SK-N-SH (cell line): ENCODE measurements at regions not wholly inside any gene's neighbourhood (a gene's known extent, or its start where the extent isn't known, plus 50 kb on each side); places are given as distances from the start of the nearest gene placed in this dataset.

ENCODE experiments used
- CTCF ChIA-PET: fragments of 300-600, 350-600 bp; formaldehyde crosslinking; extraction: SDS; loops from one replicate; lab custom pipeline; 2021; lab: Yijun Ruan, JAX
- POLR2A ChIA-PET: fragments of 350-600 bp; sonication (Branson Sonifier 250); formaldehyde crosslinking; extraction: SDS; loops from one replicate; lab custom pipeline; 2020; ENCODE audit warnings: antibody characterized with exemption, inconsistent platforms; lab: Yijun Ruan, JAX
- DNase-seq: peaks from one replicate; pipeline ENCODE4 v3.0.0; 2012
- H2AFZ ChIP-seq: fragments of 200-600 bp; sonication (generic); 2 replicates; pipeline ENCODE4 v1.8.1; 2016; ENCODE audit warnings: antibody characterized with exemption, mild to moderate bottlenecking, low read depth
- H3F3A ChIP-seq: fragments of 200-600 bp; sonication (generic); replicated peaks from 2 replicates; pipeline ENCODE3; 2016; ENCODE audit warnings: antibody characterized with exemption, mild to moderate bottlenecking; ENCODE audit not compliant: insufficient read depth
- H3K27ac ChIP-seq, 2 experiments: fragments of 200-500 bp in 1 of 2; fragments of 200-600 bp in 1 of 2; sonication (Bioruptor generic) in 1 of 2; sonication (generic), shearing (Covaris generic) in 1 of 2; 2 replicates each; pipeline versions ENCODE4 v1.5.1 to v1.6.1; 2014 to 2016; ENCODE audit warnings: low read depth in 2 of 2, inconsistent platforms in 1 of 2, low read length in 1 of 2, mild to moderate bottlenecking in 1 of 2, mixed read lengths in 1 of 2
- H3K27me3 ChIP-seq: fragments of 200-600 bp; sonication (generic), shearing (Covaris generic); 2 replicates; pipeline ENCODE4 v1.6.1; 2016; ENCODE audit warnings: mixed run types; ENCODE audit not compliant: insufficient read depth
- H3K36me3 ChIP-seq, 2 experiments: fragments of 200-500 bp in 1 of 2; fragments of 200-600 bp in 1 of 2; sonication (Bioruptor generic) in 1 of 2; sonication (generic) in 1 of 2; replicated peaks in 1 of 2; 2 replicates each; pipeline versions ENCODE3 to v1.5.1; 2014 to 2016; ENCODE audit warnings: low read length in 1 of 2, mild to moderate bottlenecking in 1 of 2; ENCODE audit not compliant: insufficient read depth in 2 of 2, control insufficient read depth in 1 of 2
- H3K4me1 ChIP-seq, 2 experiments: fragments of 200-500 bp in 1 of 2; fragments of 200-600 bp in 1 of 2; sonication (Bioruptor generic) in 1 of 2; sonication (generic), shearing (Covaris generic) in 1 of 2; 2 replicates each; pipeline versions ENCODE4 v1.5.1 to v1.6.1; 2014 to 2016; ENCODE audit warnings: low read depth in 1 of 2, low read length in 1 of 2, mixed run types in 1 of 2; ENCODE audit not compliant: insufficient read depth in 2 of 2, control insufficient read depth in 1 of 2
- H3K4me2 ChIP-seq: fragments of 200-600 bp; sonication (generic), shearing (Covaris generic); 2 replicates; pipeline ENCODE4 v1.6.1; 2017; ENCODE audit warnings: mixed run types
- H3K4me3 ChIP-seq, 2 experiments: fragments of 200-500 bp in 1 of 2; fragments of 200-600 bp in 1 of 2; sonication (Bioruptor generic) in 1 of 2; sonication (generic), shearing (Covaris generic) in 1 of 2; 2 replicates each; pipeline versions ENCODE4 v1.5.1 to v1.8.1; 2014 to 2016; ENCODE audit warnings: low read depth in 2 of 2, inconsistent platforms in 1 of 2, low read length in 1 of 2, mild to moderate bottlenecking in 1 of 2, mixed read lengths in 1 of 2, moderate library complexity in 1 of 2
- H3K79me2 ChIP-seq: fragments of 200-600 bp; sonication (generic); 2 replicates; pipeline ENCODE4 v1.8.1; 2017; ENCODE audit warnings: mild to moderate bottlenecking; ENCODE audit not compliant: insufficient read depth
- H3K9ac ChIP-seq: fragments of 200-600 bp; sonication (generic); 2 replicates; pipeline ENCODE4 v1.6.1; 2017; ENCODE audit warnings: mixed run types
- H3K9me2 ChIP-seq: fragments of 200-600 bp; sonication (generic); 2 replicates; pipeline ENCODE4 v1.6.1; 2017; ENCODE audit warnings: mixed run types
- H3K9me3 ChIP-seq: fragments of 200-600 bp; sonication (generic); 2 replicates; pipeline ENCODE4 v1.6.1; 2017; ENCODE audit warnings: mixed run types, mild to moderate bottlenecking, moderate library complexity
- H4K20me1 ChIP-seq: fragments of 200-600 bp; sonication (generic); 2 replicates; pipeline ENCODE4 v1.6.1; 2017; ENCODE audit warnings: mild to moderate bottlenecking, mixed run types; ENCODE audit not compliant: insufficient read depth
- CHD2 ChIP-seq: fragments of 150-350 bp; IDR thresholded peaks from 2 replicates; pipeline ENCODE4 v1.6.1; 2018; ENCODE audit warnings: low read length; ENCODE audit not compliant: partially characterized antibody
- CTCF ChIP-seq: fragments of 200-600 bp; sonication (generic); IDR thresholded peaks from 2 replicates; pipeline ENCODE4 v1.6.1; 2017; ENCODE audit warnings: antibody characterized with exemption, mild to moderate bottlenecking, moderate library complexity
- ELF1 ChIP-seq: IDR thresholded peaks from 2 replicates; pipeline ENCODE4 v1.4.0; 2012
- EP300 ChIP-seq, 2 experiments: IDR thresholded peaks; 2 replicates each; pipeline versions ENCODE4 v1.4.0 to v1.6.1; 2012; ENCODE audit warnings: borderline replicate concordance in 1 of 2, low read depth in 1 of 2, low read length in 1 of 2
- EZH2phosphoT487 ChIP-seq: fragments of 200-600 bp; sonication (generic); IDR thresholded peaks from 2 replicates; pipeline ENCODE4 v1.6.1; 2017; ENCODE audit warnings: low read depth, mixed run types, mild to moderate bottlenecking, antibody characterized with exemption, moderate library complexity, borderline replicate concordance
- FOXM1 ChIP-seq: IDR thresholded peaks from 2 replicates; pipeline ENCODE4 v1.4.0; 2012; ENCODE audit warnings: low read depth, mild to moderate bottlenecking
- GATA2 ChIP-seq: sonication (generic); formaldehyde crosslinking; IDR thresholded peaks from 2 replicates; pipeline ENCODE4 v1.5.0; 2020; ENCODE audit warnings: mild to moderate bottlenecking, missing genetic modification reagents
- JUND ChIP-seq: IDR thresholded peaks from 2 replicates; pipeline ENCODE4 v1.4.0; 2012
- MEF2A ChIP-seq: IDR thresholded peaks from 2 replicates; pipeline ENCODE4 v1.4.0; 2012; ENCODE audit warnings: low read depth, borderline replicate concordance
- MXI1 ChIP-seq: IDR thresholded peaks from 2 replicates; pipeline ENCODE4 v1.6.1; 2012; ENCODE audit warnings: mild to moderate bottlenecking, low read depth, low read length, improper control_type of control experiment
- NFIC ChIP-seq: IDR thresholded peaks from 2 replicates; pipeline ENCODE4 v1.4.0; 2012; ENCODE audit warnings: borderline replicate concordance
- NRF1 ChIP-seq: IDR thresholded peaks from 2 replicates; pipeline ENCODE4 v1.6.1; 2012; ENCODE audit warnings: low read depth, mild to moderate bottlenecking, low read length
- PBX3 ChIP-seq: IDR thresholded peaks from 2 replicates; pipeline ENCODE4; 2012
- POLR2AphosphoS5 ChIP-seq: IDR thresholded peaks from 2 replicates; pipeline ENCODE4 v1.6.1; 2012; ENCODE audit warnings: low read depth, low read length
- RAD21 ChIP-seq: IDR thresholded peaks from 2 replicates; pipeline ENCODE4 v1.6.1; 2012; ENCODE audit warnings: mild to moderate bottlenecking, low read length
- SIN3A ChIP-seq: IDR thresholded peaks from 2 replicates; pipeline ENCODE4 v1.6.1; 2012; ENCODE audit warnings: low read depth, mild to moderate bottlenecking, low read length, moderate library complexity, borderline replicate concordance
- SMC3 ChIP-seq: IDR thresholded peaks from 2 replicates; pipeline ENCODE4 v1.6.1; 2012; ENCODE audit warnings: low read depth, low read length, improper control_type of control experiment
- TAF1 ChIP-seq: IDR thresholded peaks from 2 replicates; pipeline ENCODE4 v1.6.1; 2012; ENCODE audit warnings: low read depth, mild to moderate bottlenecking, low read length, moderate library complexity, borderline replicate concordance
- USF1 ChIP-seq: IDR thresholded peaks from 2 replicates; pipeline ENCODE4 v1.4.0; 2012; ENCODE audit warnings: low read depth, borderline replicate concordance
- YY1 ChIP-seq: IDR thresholded peaks from 2 replicates; pipeline ENCODE4 v1.4.0; 2012; ENCODE audit warnings: low read depth, mild to moderate bottlenecking
- WGBS: methylation state at CpG from one replicate; pipeline ENCODE4 v1.1.6; 2017; ENCODE audit warnings: low lambda C conversion rate; 5-methylcytosine and 5-hydroxymethylcytosine counted together
- TF ChIP-seq, protein P1 (sequence below): IDR thresholded peaks from 2 replicates; pipeline ENCODE4 v1.4.0; 2012; ENCODE audit warnings: low read depth
- TF ChIP-seq, protein P2 (sequence below): IDR thresholded peaks from 2 replicates; pipeline ENCODE4 v1.6.1; 2012; ENCODE audit warnings: mild to moderate bottlenecking, low read depth, low read length, moderate library complexity

- no peaks in the 10 kb centered on the region for H3K4me1 ChIP-seq
- H3K9me2 ChIP-seq: no peaks in the 10 kb centered on the region
- no peak for TF ChIP-seq USF1
- no peak for TF ChIP-seq NRF1
- TF ChIP-seq NFIC: no peak
- TF ChIP-seq MEF2A: no peak
- no peak for TF ChIP-seq ELF1
- no peak for TF ChIP-seq MXI1
- no peak for TF ChIP-seq JUND
- no peak for TF ChIP-seq RAD21
- TF ChIP-seq SMC3: no peak
- TF ChIP-seq CTCF: no peak
- no peak for TF ChIP-seq POLR2AphosphoS5
- TF ChIP-seq GATA2 (CRISPR knock-in tag): no peak
- no peak for TF ChIP-seq EZH2phosphoT487
- ChIA-PET POLR2A (no interaction called here), CTCF (interaction anchor here (1.5 kb wide), 1 partner anchor 62 kb away, joined by 4 read pairs; no protein-coding TSS in a partner anchor)
- H4K20me1 ChIP-seq: no peaks in the 10 kb centered on the region
- no peak for DNase-seq
- no peak overlapping the region for H2AFZ ChIP-seq
- H3K9ac ChIP-seq: no peak overlapping the region
- no peaks in the 10 kb centered on the region for H3K79me2 ChIP-seq
- H3K4me2 ChIP-seq: no peak overlapping the region
- no peaks in the 10 kb centered on the region for H3K9me3 ChIP-seq
- H3K27ac ChIP-seq: no peak overlapping the region
- H3F3A ChIP-seq: no peaks in the 10 kb centered on the region
- 2% methylated on average over 3 of the region's 4 CpGs for WGBS
- H3K36me3 ChIP-seq: no peaks in the 10 kb centered on the region
- no peak overlapping the region for H3K4me3 ChIP-seq
- no peaks in the 10 kb centered on the region for H3K27me3 ChIP-seq
Measured at GRCh38 chr10:130251766-130252165, 115.6 kb downstream of the GLRX3 start.

GRCh38 chr10:130254243-130254642, 118.1 kb downstream of the GLRX3 start:
- H3K27ac ChIP-seq: no peak overlapping the region
- ChIA-PET CTCF (no interaction called here), POLR2A (no interaction called here)
- no peaks in the 10 kb centered on the region for H3K27me3 ChIP-seq
- no peaks in the 10 kb centered on the region for H3K4me1 ChIP-seq
- H4K20me1 ChIP-seq: no peaks in the 10 kb centered on the region
- WGBS: 39% methylated on average over 12 of the region's 13 CpGs
- H3K9me2 ChIP-seq: no peaks in the 10 kb centered on the region
- no peaks in the 10 kb centered on the region for H3K36me3 ChIP-seq
- H2AFZ ChIP-seq: no peak overlapping the region
- H3K9ac ChIP-seq: no peak overlapping the region
- H3K9me3 ChIP-seq: no peaks in the 10 kb centered on the region
- no peak overlapping the region for H3K4me2 ChIP-seq
- no peaks in the 10 kb centered on the region for H3K79me2 ChIP-seq
- TF ChIP-seq, protein P1, sequence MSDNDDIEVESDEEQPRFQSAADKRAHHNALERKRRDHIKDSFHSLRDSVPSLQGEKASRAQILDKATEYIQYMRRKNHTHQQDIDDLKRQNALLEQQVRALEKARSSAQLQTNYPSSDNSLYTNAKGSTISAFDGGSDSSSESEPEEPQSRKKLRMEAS: no peak
- no peak for TF ChIP-seq EP300 (IDR thresholded peaks at IDR 0.05; ENCODE audit: borderline replicate concordance in 1 of 2, low read depth in 1 of 2, low read length in 1 of 2)
- no peak for TF ChIP-seq MXI1
- TF ChIP-seq NFIC: no peak
- TF ChIP-seq FOXM1: no peak
- TF ChIP-seq, protein P2, sequence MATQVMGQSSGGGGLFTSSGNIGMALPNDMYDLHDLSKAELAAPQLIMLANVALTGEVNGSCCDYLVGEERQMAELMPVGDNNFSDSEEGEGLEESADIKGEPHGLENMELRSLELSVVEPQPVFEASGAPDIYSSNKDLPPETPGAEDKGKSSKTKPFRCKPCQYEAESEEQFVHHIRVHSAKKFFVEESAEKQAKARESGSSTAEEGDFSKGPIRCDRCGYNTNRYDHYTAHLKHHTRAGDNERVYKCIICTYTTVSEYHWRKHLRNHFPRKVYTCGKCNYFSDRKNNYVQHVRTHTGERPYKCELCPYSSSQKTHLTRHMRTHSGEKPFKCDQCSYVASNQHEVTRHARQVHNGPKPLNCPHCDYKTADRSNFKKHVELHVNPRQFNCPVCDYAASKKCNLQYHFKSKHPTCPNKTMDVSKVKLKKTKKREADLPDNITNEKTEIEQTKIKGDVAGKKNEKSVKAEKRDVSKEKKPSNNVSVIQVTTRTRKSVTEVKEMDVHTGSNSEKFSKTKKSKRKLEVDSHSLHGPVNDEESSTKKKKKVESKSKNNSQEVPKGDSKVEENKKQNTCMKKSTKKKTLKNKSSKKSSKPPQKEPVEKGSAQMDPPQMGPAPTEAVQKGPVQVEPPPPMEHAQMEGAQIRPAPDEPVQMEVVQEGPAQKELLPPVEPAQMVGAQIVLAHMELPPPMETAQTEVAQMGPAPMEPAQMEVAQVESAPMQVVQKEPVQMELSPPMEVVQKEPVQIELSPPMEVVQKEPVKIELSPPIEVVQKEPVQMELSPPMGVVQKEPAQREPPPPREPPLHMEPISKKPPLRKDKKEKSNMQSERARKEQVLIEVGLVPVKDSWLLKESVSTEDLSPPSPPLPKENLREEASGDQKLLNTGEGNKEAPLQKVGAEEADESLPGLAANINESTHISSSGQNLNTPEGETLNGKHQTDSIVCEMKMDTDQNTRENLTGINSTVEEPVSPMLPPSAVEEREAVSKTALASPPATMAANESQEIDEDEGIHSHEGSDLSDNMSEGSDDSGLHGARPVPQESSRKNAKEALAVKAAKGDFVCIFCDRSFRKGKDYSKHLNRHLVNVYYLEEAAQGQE: no peak
- TF ChIP-seq YY1: no peak
- no peak for TF ChIP-seq TAF1
- TF ChIP-seq CHD2: no peak
- no peak for TF ChIP-seq EZH2phosphoT487
- TF ChIP-seq SIN3A: no peak
- no peak for TF ChIP-seq ELF1
- TF ChIP-seq PBX3: no peak
- H3F3A ChIP-seq: no peaks in the 10 kb centered on the region
- H3K4me3 ChIP-seq: no peak overlapping the region
- no peak for DNase-seq
